ENCODE measurements at regions not wholly inside any gene's neighbourhood (a gene's known extent, or its start where the extent isn't known, plus 50 kb on each side); places are given as distances from the start of the nearest gene placed in this dataset.

DNA sequence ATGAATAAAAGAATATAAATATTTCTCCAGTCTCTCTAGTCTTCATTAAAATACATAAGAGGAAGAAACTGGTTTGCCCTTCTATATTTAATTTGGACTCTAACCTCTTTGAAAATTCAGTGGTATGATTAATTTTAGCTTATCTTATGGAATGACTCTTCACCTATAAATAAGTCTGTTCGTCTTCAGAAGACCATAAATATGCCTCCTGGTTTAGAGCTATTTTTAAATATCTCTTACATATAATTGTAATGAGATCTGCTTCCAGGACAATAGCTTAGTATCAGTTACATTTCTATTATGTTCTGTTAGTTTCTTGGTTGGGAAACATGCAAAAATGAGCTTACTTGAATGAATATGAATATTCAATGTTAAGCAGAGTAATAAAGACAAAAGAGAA lies 257.5 kb upstream of the HMGA2 start:
- TF ChIP-seq, protein P1, sequence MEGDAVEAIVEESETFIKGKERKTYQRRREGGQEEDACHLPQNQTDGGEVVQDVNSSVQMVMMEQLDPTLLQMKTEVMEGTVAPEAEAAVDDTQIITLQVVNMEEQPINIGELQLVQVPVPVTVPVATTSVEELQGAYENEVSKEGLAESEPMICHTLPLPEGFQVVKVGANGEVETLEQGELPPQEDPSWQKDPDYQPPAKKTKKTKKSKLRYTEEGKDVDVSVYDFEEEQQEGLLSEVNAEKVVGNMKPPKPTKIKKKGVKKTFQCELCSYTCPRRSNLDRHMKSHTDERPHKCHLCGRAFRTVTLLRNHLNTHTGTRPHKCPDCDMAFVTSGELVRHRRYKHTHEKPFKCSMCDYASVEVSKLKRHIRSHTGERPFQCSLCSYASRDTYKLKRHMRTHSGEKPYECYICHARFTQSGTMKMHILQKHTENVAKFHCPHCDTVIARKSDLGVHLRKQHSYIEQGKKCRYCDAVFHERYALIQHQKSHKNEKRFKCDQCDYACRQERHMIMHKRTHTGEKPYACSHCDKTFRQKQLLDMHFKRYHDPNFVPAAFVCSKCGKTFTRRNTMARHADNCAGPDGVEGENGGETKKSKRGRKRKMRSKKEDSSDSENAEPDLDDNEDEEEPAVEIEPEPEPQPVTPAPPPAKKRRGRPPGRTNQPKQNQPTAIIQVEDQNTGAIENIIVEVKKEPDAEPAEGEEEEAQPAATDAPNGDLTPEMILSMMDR (IDR thresholded peaks at IDR 0.05; ENCODE audit: insufficient read depth, low read length, poor library complexity, severe bottlenecking), result no peak
- TF ChIP-seq EZH2phosphoT487 (conservative IDR thresholded peaks at IDR 0.05; ENCODE audit: low read length), result no peak
